Suprapubic skin (tissue), 3 donors: ENCODE measurements at regions not wholly inside any gene's neighbourhood (a gene's known extent, or its start where the extent isn't known, plus 50 kb on each side); places are given as distances from the start of the nearest gene placed in this dataset.
"Not testable (repeated sequence)": the region's sequence is repeated elsewhere in the genome, so short reads cannot be mapped to it uniquely, and the experiment has no call there.

Source experiments
- CTCF ChIP-seq, 2 donors: fragments of 200-600 bp in 1 of 2; fragments of 450-650 bp in 1 of 2; sonication (generic) in 1 of 2; IDR thresholded peaks; one replicate each; pipeline ENCODE4 v1.5.1; 2016 to 2019; ENCODE audit warnings: antibody characterized with exemption in 2 of 2, mild to moderate bottlenecking in 1 of 2, moderate library complexity in 1 of 2
- POLR2A ChIP-seq, 2 donors: fragments of 450-650 bp; IDR thresholded peaks; one replicate each; pipeline ENCODE4 v1.6.1; 2017; ENCODE audit warnings: antibody characterized with exemption in 2 of 2, mild to moderate bottlenecking in 2 of 2, moderate library complexity in 2 of 2

GRCh38 chr9:64466052-64466599 is 818.9 kb downstream of the FOXD4L5 start:
- TF ChIP-seq CTCF, POLR2A (IDR thresholded peaks at IDR 0.05): not testable (repeated sequence)
